ENCODE measurements at regions not wholly inside any gene's neighbourhood (a gene's known extent, or its start where the extent isn't known, plus 50 kb on each side); places are given as distances from the start of the nearest gene placed in this dataset.

GRCh38 chr6:142665393-142665792 is 279.6 kb downstream of the HIVEP2 start:
- RAD21 ChIA-PET (ENCODE audit: unreplicated experiment): no interaction called here
- in situ Hi-C loops (cut with MboI) (no loop called here), intact Hi-C loops (cut with micrococcal nuclease; ENCODE audit: unreplicated experiment) (no loop called here)
- Histone ChIP-seq H3K27me3 (replicated peaks in 1 of 2; ENCODE audit: control insufficient read depth in 2 of 2, insufficient read depth in 2 of 2, low read length in 1 of 2) (no peaks in the 10 kb centered on the region), H3K9ac (ENCODE audit: control insufficient read depth, insufficient read depth, low read length) (no peak overlapping the region), H3K4me3 (no peak overlapping the region), H3K79me2 (ENCODE audit: control insufficient read depth, insufficient read depth, low read length) (no peaks in the 10 kb centered on the region), H3K4me2 (ENCODE audit: control insufficient read depth, insufficient read depth) (no peak overlapping the region), H3K36me3 (ENCODE audit: control insufficient read depth in 2 of 2, insufficient read depth in 2 of 2, low read length in 1 of 2) (no peaks in the 10 kb centered on the region), H3K27ac (ENCODE audit: control insufficient read depth, insufficient read depth) (no peak overlapping the region), H3K9me3 (replicated peaks; ENCODE audit: control insufficient read depth, insufficient read depth, low read length) (no peaks in the 10 kb centered on the region; the same call in 2 of the 3 replicates), H2AFZ (ENCODE audit: control insufficient read depth, low read depth, low read length) (no peak overlapping the region), H4K20me1 (ENCODE audit: control insufficient read depth, insufficient read depth) (no peaks in the 10 kb centered on the region), H3K4me1 (ENCODE audit: control insufficient read depth, insufficient read depth, low read length) (no peaks in the 10 kb centered on the region)
- TF ChIP-seq ZNF622 (IDR thresholded peaks at IDR 0.05): no peak
- SMC1A ChIA-PET (ENCODE audit: uncharacterized antibody, unreplicated experiment): no interaction called here
- FAIRE-seq: no peak
- BruUV-seq (replicated peaks): no TSS peak
- CTCF ChIA-PET: interaction anchor here (1.2 kb wide), 1 partner anchor 14 kb away, joined by 4 read pairs; no protein-coding TSS in a partner anchor
- ATAC-seq: no peak
- WGBS (ENCODE audit: insufficient coverage, insufficient replicate concordance, low lambda C conversion rate, missing lambda C conversion rate): 10% methylated on average over 2 of the region's 2 CpGs
- POLR2A ChIA-PET: no interaction called here
- DNase-seq (ENCODE audit: low read depth, low spot score): no peak

DNA sequence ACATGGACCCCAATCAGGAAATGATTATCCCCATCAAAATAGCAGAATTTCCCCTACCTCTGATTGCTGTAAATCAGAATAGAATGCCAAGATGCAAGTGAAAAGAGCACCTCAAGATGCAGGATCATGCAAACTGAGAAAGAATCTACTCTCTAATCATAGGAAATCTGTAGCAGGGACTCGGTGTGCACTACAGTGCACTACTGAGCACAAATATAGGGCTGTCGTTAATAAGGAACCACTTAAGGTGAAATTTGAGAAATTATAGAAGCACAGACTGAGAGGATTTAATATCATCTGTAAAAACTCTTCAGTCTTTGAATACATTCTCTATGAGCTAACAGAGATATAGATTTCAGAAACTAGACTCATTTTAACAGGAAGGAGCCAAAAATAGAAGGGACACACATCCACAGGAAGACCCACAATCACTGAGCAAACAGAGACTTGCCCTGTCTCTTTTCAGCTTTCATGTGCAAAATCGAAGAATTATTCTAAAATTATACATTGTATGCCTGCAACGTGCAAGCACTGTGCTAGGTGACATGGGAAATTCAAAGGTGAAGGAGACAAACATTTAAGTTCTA is 278.3 kb downstream of the HIVEP2 start:
- in situ Hi-C loops (cut with MboI): no loop called here
- no peak for ATAC-seq
- H3K27ac ChIP-seq (ENCODE audit: control insufficient read depth, insufficient read depth): no peak overlapping the region
- TF ChIP-seq ZNF207 (IDR thresholded peaks at IDR 0.05; ENCODE audit: borderline replicate concordance) (no peak), BRCA1 (IDR thresholded peaks at IDR 0.05; ENCODE audit: low read depth, low read length) (no peak), HDAC6 (IDR thresholded peaks at IDR 0.05; ENCODE audit: unreplicated experiment) (no peak), TAF1 (IDR thresholded peaks at IDR 0.05; ENCODE audit: borderline replicate concordance, low read depth, low read length) (no peak), FOXK2 (IDR thresholded peaks at IDR 0.05) (no peak), CEBPZ (IDR thresholded peaks at IDR 0.05; ENCODE audit: low read depth, low read length) (no peak), SIN3A (IDR thresholded peaks at IDR 0.05; ENCODE audit: low read depth, low read length) (no peak), EGR1 (IDR thresholded peaks at IDR 0.05; ENCODE audit: borderline replicate concordance in 1 of 2, low read depth in 2 of 2, low read length in 2 of 2) (no peak)
- TF ChIP-seq, protein P1, sequence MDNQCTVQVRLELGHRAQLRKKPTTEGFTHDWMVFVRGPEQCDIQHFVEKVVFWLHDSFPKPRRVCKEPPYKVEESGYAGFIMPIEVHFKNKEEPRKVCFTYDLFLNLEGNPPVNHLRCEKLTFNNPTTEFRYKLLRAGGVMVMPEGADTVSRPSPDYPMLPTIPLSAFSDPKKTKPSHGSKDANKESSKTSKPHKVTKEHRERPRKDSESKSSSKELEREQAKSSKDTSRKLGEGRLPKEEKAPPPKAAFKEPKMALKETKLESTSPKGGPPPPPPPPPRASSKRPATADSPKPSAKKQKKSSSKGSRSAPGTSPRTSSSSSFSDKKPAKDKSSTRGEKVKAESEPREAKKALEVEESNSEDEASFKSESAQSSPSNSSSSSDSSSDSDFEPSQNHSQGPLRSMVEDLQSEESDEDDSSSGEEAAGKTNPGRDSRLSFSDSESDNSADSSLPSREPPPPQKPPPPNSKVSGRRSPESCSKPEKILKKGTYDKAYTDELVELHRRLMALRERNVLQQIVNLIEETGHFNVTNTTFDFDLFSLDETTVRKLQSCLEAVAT (IDR thresholded peaks at IDR 0.05): no peak

More for the DNA sequence above, 278.3 kb downstream of the HIVEP2 start:
- no peak for FAIRE-seq
- Histone ChIP-seq H3K36me3 (ENCODE audit: control insufficient read depth in 2 of 2, insufficient read depth in 2 of 2, low read length in 1 of 2) (no peaks in the 10 kb centered on the region), H3K27me3 (replicated peaks in 1 of 2; ENCODE audit: control insufficient read depth in 2 of 2, insufficient read depth in 2 of 2, low read length in 1 of 2) (no peaks in the 10 kb centered on the region), H3K9ac (ENCODE audit: control insufficient read depth, insufficient read depth, low read length) (no peak overlapping the region), H3K4me3 (no peak overlapping the region), H2AFZ (ENCODE audit: control insufficient read depth, low read depth, low read length) (no peak overlapping the region), H3K79me2 (ENCODE audit: control insufficient read depth, insufficient read depth, low read length) (no peaks in the 10 kb centered on the region), H3K4me2 (ENCODE audit: control insufficient read depth, insufficient read depth) (no peak overlapping the region), H4K20me1 (ENCODE audit: control insufficient read depth, insufficient read depth) (no peaks in the 10 kb centered on the region), H3K9me3 (replicated peaks; ENCODE audit: control insufficient read depth, insufficient read depth, low read length) (no peaks in the 10 kb centered on the region; the same call in 2 of the 3 replicates), H3K4me1 (ENCODE audit: control insufficient read depth, insufficient read depth, low read length) (no peaks in the 10 kb centered on the region)
- CTCF ChIA-PET: interaction anchor here (1.2 kb wide), 1 partner anchor 12 kb away, joined by 4 read pairs; no protein-coding TSS in a partner anchor
- intact Hi-C loops (cut with micrococcal nuclease; ENCODE audit: unreplicated experiment): no loop called here
- SMC1A ChIA-PET (ENCODE audit: uncharacterized antibody, unreplicated experiment): interaction anchor here (1.0 kb wide), 1 partner anchor 189 kb away, joined by 3 read pairs; no protein-coding TSS in a partner anchor
- POLR2A ChIA-PET: no interaction called here
- WGBS (ENCODE audit: insufficient coverage, insufficient replicate concordance, low lambda C conversion rate, missing lambda C conversion rate): 8% methylated on average over 4 of the region's 4 CpGs
- RAD21 ChIA-PET (ENCODE audit: unreplicated experiment): no interaction called here
- no peak for DNase-seq (ENCODE audit: low read depth, low spot score)
- no TSS peak for BruUV-seq (replicated peaks)

Data from GM12878 (cell line).